NCI-H82 (cell line): ENCODE measurements at regions not wholly inside any gene's neighbourhood (a gene's known extent, or its start where the extent isn't known, plus 50 kb on each side); places are given as distances from the start of the nearest gene placed in this dataset.

Experiments
- DNase-seq: peaks from one replicate; lab custom pipeline; 2025; lab: John Stamatoyannopoulos, UW

DNA sequence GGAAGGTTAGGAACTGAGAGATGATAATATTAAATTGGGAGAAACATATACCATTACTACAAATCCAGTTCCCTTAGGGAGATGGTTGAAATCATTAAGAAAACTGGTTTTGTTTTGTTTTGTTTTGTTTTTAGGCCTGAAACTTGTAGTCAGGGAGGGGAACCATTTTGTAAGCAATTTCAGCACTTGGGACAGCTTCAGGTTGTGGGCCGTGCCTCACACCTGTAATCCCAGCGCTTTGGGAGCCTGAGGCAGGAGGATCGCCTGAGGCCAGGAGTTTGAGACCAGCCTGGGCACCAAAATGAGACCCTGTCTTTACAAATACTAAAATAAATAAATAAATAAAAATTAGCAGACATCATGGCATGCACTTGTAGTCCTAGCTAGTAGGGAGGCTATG lies 694.3 kb upstream of the NR5A2 start:
- no peak for DNase-seq

DNA sequence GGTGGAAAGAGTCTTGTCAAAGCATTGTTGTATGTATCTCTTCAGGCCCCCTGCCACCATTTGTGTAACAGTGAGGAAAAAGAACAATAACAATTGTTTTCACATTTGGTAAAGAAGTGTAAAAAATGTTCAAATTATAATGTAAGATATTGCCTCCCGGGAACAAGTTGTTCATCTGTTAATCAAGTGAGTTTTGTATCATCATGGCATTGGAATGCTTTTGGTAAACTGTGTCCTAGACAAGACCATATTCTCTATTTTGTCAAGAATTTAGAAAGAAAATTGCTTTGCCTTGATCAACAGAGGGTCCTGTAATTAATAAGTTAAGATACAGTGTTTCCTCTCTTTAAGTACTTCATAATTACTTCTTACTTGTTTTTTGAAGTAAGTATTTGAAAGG lies 692.0 kb upstream of the NR5A2 start:
- no peak for DNase-seq

DNA sequence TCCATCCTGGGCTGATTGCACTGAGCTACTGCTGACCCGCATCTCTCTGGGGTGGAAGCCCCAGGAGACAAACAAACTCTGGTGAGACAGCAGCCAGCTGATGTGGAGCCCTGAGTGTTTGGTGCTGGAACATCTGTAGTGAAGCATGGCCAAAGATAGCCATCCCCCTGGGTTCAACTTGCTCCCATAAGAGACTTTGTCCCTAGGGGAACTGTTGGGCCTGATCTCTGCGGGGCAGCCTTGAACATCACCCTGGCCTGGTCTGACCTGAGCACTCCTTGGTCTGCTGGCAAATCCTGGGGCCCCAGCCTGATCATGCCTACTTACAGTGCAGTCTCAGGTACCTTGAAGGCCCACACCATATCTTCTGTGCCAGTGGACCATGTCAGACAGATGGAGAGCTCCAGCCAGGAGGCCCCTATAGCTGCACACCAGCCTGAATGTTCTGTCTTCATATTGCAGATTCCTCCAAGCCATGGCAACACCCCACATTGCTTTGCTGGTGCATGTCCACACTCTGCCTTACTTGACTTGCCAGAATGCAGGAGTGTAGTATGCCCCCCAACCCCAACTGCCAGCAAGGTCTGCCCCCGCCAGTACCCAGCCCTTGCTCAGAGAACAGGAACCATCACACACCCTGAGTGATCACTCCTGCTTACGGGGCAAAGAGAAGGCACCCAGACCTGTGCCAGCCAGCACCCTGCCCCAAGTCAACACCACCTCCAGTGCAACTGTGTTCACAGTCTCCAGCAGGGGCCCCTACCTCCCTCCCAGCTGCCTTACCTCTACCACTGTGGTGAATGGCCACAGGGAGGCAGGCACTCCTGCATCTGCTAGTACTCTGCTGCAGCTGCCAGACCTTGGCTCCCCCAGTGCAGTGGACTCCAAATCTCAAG lies 690.5 kb upstream of the NR5A2 start:
- peak; percentile 31 for DNase-seq

GRCh38 chr1:199338760-199339159 lies 688.8 kb upstream of the NR5A2 start:
- no peak for DNase-seq

- DNase-seq = no peak
Observed at GRCh38 chr1:199352351-199352750, 675.2 kb upstream of the NR5A2 start.

GRCh38 chr1:199353906-199354305 lies 673.6 kb upstream of the NR5A2 start:
- DNase-seq = no peak

- no peak for DNase-seq
Observed at GRCh38 chr1:199356561-199356960, 670.9 kb upstream of the NR5A2 start.

GRCh38 chr1:199357599-199357998 lies 669.9 kb upstream of the NR5A2 start:
- peak; percentile 66 for DNase-seq

DNA sequence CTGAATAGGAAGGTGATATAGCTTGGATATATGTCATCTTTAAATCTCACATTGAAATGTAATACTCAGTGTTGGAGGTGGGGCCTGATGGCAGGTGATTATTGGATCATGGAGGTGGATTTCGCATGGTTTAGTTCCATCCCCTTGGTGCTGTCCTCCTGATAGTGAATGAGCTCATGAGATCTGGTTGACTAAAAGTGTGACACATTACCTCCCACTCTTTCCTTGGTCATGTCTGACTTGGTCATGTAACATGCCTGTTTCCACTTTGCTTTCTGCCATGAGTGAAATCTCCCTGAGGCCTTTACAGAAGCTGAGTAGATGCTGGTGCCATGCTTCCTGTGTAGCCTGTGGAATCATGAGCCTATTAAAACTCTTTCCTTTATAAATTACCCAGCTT lies 664.5 kb upstream of the NR5A2 start:
- DNase-seq = no peak

GRCh38 chr1:199373139-199373538 lies 654.4 kb upstream of the NR5A2 start:
- no peak for DNase-seq

DNA sequence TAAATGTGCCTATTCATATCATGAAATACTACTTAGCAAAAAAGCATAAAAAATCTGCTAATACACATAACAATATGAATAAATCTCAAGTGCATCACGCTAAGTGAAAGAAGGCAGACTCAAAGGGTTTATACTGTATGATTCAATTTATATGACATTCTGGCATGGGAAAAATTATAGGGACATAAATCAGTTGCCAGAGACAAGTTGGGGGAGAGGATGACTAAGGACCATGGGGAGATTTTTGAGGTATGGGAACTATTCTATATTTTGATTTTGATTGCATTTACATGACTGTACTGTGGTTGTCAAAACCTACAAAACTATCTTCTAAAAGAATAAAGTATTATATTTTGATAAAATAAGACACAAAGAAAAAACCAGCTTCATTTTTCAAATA lies 650.3 kb upstream of the NR5A2 start:
- no peak for DNase-seq

- no peak for DNase-seq
Observed at GRCh38 chr1:199383793-199384192, 643.7 kb upstream of the NR5A2 start.

DNA sequence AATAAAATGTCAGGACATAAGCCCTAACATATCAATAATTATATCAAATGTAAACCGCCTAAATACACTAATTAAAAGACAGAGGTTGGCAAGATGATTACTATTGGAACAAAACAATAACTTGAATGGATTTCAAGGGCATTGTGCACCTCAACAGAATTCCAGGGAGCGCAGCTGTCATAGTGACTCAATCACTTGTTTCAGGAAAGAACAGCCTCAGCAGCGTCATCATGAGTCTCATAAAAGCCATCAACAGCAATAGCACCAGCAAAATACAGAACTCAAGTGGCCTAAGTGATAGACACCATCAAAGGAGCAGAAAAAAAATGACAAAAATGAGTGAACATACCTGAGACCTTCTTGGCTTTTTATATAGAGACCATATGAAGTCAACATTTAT lies 632.7 kb upstream of the NR5A2 start:
- no peak for DNase-seq

DNA sequence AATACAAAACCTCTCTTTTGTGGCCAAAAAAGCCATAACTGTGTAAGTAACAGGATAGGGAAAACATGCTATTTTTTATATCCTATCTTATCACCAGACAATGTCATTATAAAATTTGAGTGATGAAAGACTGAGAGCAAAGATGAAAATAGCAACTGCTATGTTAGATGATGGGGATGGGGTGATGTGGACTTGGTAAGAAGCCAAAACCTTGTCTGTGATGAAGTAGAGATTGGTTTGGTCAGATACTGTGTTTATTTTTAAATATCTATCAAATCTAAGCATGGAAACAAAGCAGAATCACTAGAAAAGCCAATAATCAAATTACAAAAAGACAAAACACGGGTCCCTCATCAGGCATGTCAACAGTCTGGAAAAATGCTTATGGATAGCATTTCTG lies 631.1 kb upstream of the NR5A2 start:
- no peak for DNase-seq

DNA sequence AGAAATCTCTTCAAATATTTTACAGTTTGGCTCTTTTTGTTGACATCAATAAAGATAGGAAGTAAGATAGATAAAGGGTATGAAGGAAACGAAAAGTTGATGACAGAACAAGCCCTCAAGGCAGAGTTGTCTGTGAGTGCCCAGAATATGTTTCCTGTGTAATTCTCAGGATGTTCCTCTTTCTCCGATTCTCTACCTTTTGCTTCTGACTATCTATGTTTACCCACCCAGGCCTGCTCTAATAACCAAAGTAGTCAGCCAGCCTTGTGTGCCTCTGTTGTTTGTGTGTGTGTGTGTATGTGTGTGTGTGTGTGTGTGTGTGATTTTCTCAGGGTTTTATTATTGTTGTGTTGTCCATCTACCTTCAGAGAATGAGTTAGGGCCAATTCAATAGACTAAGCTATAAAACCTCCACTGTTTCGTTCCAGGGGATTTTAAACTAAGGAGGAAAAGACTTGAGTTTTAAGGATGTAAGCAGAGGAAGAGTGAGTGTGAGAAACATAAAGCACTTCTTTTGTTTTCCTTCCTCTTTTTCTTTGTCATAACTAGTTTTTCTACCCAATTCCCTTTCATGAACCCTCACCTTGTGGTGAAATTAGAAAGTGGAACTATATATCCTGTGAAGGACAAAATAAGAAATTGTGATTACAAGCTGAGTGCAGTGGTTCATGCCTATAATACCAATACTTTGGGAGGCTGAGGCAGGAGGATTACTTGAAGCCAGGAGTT lies 627.4 kb upstream of the NR5A2 start:
- DNase-seq = no peak

GRCh38 chr1:199403531-199404116 lies 623.9 kb upstream of the NR5A2 start:
- DNase-seq = no peak

DNA sequence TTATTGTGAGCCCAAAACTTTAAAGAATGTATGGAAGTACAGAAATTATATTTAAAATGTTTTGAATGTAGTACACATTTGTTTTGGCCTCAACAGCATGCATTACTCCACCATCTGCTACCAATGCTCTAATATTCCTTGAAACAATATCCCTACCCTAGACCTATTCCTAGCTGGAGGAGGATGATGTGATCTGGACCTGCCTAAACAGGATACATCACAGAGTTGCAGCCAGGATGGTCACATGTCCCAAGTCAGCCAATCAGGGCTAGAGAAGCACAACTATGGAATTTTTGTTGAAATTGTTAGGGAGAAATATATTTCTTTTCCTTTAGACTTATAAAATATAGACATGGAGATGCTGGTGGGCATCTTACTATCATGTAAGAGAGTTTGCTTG lies 623.3 kb upstream of the NR5A2 start:
- DNase-seq = no peak

GRCh38 chr1:199404976-199405375 lies 622.5 kb upstream of the NR5A2 start:
- no peak for DNase-seq

DNA sequence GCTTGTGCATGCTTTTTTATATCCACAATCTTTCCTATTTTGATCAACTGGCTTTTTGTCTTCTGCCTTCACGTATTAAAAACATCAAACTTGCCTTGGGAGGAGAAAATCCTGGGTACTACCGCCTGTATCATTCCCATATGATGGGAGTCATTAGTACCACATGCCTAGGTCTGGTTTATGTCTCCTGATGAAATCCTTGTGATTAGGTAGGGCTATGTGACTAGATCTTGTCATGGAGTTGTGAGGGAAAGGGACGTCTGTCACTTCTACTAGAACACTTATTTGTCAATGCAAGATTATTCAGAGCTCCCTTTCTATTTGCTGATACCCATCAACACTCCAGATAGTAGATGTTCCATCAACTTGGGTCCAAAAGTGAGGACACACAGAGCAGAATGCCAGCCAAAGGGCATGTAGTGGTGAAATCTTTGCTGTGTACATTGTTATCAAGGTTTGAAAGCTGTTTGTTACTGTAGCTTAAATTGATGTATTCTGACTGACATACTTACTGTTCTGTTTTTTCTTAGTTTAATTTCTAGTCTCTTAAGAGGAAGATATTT lies 621.8 kb upstream of the NR5A2 start:
- no peak for DNase-seq

GRCh38 chr1:199410462-199410861 lies 617.0 kb upstream of the NR5A2 start:
- DNase-seq = no peak

DNA sequence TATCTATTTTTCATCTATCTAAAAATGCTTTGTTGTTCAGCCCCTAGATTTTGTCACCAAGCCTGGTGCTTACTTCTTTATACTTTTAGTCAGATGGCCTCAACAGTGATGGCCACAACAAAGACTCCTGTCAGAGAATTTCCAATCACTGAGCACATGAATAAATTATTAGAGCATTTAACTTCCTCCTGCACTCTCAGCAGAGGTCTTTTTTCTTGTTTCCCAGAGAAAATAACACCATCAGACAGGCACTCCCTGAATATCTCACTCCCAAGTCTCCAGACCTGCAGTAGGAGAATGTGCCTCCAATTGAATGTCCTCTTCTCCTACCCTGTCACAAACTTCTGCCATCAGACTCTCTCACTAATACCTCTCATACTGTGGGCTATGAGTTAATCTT lies 616.0 kb upstream of the NR5A2 start:
- DNase-seq = no peak

DNA sequence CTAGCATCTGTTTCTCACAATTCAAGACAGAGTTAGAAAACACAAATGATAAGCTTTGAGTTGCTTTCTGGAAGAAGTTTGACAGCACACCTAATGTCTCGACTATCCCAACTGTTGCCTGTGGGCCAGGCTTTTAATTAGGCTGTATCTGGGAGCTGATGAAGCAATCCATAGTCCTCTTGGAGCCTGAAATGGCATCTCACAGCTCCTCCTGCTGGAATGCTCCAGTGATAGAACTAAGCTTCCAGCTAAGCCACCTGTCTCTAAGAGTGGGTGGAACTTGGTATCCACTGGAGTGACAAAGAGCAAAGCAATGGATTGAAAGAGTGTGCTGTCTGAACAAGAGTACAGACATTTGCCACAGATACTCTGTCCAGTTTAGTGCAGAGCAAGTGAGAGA lies 605.3 kb upstream of the NR5A2 start:
- DNase-seq = peak; percentile 37

DNA sequence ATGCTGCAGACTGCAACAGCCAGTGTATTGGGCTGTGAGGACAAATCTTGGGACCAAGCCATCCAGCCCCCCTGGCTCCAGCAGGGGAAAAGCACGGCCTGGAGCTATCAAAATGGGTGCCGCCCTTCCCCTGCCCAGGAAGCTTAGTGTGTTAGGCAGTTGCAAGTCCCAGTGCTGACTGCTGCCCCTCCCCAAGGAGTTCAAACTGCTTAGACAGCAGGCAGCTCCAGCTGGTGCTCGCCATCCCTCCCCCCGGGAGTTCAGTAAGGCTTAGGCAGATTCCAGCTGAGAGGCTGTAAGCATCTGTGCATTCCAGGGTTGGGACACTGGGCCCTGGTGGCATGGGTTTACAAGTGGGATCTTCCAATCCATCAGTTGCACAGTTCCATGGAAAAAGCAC lies 579.6 kb upstream of the NR5A2 start:
- peak; percentile 98 for DNase-seq
